ENCODE measurements at regions not wholly inside any gene's neighbourhood (a gene's known extent, or its start where the extent isn't known, plus 50 kb on each side); places are given as distances from the start of the nearest gene placed in this dataset.

DNA sequence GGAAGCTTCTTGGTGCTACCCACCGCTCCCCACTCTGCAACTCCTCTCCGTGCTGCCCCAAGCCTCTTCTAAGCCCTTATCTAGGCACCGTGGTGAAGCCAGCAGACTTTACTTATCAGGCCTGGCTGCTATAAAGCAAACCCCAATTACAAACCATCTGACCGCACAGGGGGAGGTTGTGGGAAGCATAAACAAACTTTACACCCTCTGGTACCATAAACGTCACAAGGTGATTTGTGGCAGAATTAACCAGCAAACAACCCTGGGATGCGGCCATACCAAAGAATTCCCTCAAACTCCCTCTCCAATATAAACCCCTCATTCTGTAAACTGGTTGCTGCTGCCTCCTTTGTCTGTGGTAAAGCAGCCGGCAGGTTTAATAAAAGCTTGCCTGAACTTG is 55.2 kb downstream of the MAGEC2 start:
- TF ChIP-seq, protein P1, sequence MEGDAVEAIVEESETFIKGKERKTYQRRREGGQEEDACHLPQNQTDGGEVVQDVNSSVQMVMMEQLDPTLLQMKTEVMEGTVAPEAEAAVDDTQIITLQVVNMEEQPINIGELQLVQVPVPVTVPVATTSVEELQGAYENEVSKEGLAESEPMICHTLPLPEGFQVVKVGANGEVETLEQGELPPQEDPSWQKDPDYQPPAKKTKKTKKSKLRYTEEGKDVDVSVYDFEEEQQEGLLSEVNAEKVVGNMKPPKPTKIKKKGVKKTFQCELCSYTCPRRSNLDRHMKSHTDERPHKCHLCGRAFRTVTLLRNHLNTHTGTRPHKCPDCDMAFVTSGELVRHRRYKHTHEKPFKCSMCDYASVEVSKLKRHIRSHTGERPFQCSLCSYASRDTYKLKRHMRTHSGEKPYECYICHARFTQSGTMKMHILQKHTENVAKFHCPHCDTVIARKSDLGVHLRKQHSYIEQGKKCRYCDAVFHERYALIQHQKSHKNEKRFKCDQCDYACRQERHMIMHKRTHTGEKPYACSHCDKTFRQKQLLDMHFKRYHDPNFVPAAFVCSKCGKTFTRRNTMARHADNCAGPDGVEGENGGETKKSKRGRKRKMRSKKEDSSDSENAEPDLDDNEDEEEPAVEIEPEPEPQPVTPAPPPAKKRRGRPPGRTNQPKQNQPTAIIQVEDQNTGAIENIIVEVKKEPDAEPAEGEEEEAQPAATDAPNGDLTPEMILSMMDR (IDR thresholded peaks at IDR 0.05), result no peak
- H3K4me3 ChIP-seq, result no peak overlapping the region
- H3K36me3 ChIP-seq, result no peaks in the 10 kb centered on the region
- H3K9me3 ChIP-seq, result no peaks in the 10 kb centered on the region
- no peak overlapping the region for H3K27ac ChIP-seq
- DNase-seq (ENCODE audit: low spot score), result no peak
- no peaks in the 10 kb centered on the region for H3K4me1 ChIP-seq
- no peaks in the 10 kb centered on the region for H3K27me3 ChIP-seq

DNA sequence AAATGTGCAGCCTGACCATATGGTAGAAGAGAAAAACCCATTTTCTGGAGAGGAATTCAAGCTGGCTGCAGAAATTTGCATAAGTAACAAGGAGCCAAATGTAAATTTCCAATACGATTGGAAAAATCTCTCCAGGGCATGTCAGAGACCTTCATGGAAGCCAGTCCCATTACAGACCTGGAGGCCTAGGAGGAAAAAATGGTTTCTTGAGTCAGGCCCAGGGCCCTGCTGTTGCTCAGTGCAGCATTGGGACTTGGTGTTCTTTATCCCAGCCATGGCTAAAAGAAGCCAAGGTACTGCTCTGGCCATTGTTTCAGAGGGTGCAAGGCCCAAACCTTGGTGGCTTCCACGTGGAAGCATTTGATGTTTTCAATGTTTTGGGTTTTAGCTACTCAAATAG is 70.6 kb downstream of the MAGEC2 start:
- no peaks in the 10 kb centered on the region for H3K36me3 ChIP-seq
- H3K4me1 ChIP-seq, result no peaks in the 10 kb centered on the region
- no peaks in the 10 kb centered on the region for H3K27me3 ChIP-seq
- TF ChIP-seq, protein P1 (IDR thresholded peaks at IDR 0.05), result no peak
- H3K4me3 ChIP-seq, result no peak overlapping the region
- DNase-seq (ENCODE audit: low spot score), result no peak
- H3K9me3 ChIP-seq, result no peaks in the 10 kb centered on the region
- no peak overlapping the region for H3K27ac ChIP-seq

DNA sequence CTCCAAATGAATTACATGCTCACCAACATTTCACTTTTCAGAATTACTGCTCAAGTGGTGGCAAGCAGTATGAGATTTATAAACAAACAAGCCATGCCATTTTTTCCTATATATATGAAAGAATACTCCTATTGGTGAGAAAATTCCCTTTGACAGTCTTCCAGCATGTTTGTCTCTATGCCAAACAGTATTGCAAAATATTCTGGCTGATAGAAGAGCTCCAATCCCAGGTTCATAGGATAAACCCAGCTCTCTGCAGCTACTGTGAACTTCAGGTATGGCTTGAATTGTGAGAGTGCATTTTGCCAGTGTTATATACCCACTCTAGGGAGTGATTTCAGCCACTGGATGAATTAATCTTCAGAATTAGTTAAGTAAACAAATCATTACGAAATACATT is 108.8 kb downstream of the MAGEC2 start:
- no peaks in the 10 kb centered on the region for H3K36me3 ChIP-seq
- no peaks in the 10 kb centered on the region for H3K9me3 ChIP-seq
- no peak overlapping the region for H3K27ac ChIP-seq
- TF ChIP-seq, protein P1 (IDR thresholded peaks at IDR 0.05), result no peak
- H3K27me3 ChIP-seq, result no peaks in the 10 kb centered on the region
- DNase-seq (ENCODE audit: low spot score), result no peak
- H3K4me3 ChIP-seq, result no peak overlapping the region
- H3K4me1 ChIP-seq, result no peaks in the 10 kb centered on the region

DNA sequence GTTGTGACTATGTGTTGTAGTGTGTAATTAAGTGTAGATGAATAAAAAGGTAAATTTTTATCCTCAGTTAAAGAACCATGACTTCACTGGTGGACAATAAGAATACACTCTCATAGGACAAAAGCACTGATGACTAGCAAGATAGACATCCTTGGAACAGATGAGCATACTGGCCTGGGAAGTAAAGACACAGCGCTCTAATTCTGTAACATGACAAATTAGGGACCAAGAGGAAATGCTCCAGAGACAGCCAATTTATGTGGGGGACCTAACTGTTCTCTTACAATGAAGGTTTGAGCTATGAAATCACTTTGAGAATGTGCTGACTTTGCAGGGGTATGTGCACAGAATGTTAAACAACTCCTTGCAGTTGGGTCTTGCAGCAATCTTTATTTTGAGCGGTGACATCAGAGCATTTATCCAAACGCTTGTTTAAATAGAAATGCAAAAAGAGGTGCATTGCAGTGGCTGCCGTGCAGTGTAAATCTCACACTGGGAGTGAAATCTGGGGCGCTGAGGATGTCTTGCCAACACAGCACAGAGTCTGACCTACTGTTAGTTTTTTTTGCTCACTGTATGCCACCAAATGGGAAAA is 109.3 kb downstream of the MAGEC2 start:
- H3K9me3 ChIP-seq, result no peaks in the 10 kb centered on the region
- H3K36me3 ChIP-seq, result no peaks in the 10 kb centered on the region
- no peaks in the 10 kb centered on the region for H3K27me3 ChIP-seq
- no peak for DNase-seq (ENCODE audit: low spot score)
- no peak overlapping the region for H3K27ac ChIP-seq
- H3K4me3 ChIP-seq, result no peak overlapping the region
- TF ChIP-seq, protein P1 (IDR thresholded peaks at IDR 0.05), result no peak
- no peaks in the 10 kb centered on the region for H3K4me1 ChIP-seq

DNA sequence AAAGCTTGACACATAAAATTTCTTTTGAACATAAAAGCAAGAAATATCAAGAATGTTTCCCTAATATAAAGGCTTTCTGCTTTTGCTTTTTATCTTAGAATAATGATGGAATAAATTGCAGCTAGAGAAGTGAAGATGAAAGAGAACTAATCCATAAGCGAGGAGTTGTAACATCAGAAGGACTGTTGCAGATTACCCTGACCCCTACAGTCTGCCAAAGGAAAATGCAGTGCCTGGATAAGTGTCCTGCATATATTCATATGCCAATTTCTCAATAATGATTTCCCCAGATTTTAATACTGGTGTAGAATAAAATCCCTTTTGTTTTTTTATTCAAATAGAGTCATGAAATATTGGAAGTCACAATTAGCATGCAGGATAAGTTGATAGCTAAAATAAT is 115.9 kb downstream of the MAGEC2 start:
- Histone ChIP-seq H3K9me3 (no peaks in the 10 kb centered on the region), H3K4me3 (no peak overlapping the region), H3K4me1 (no peaks in the 10 kb centered on the region), H3K27ac (no peak overlapping the region), H3K36me3 (no peaks in the 10 kb centered on the region), H3K27me3 (no peaks in the 10 kb centered on the region)
- TF ChIP-seq, protein P1 (IDR thresholded peaks at IDR 0.05), result peak in 1 of 2 donors; percentile 34
- no peak for DNase-seq (ENCODE audit: low spot score)

DNA sequence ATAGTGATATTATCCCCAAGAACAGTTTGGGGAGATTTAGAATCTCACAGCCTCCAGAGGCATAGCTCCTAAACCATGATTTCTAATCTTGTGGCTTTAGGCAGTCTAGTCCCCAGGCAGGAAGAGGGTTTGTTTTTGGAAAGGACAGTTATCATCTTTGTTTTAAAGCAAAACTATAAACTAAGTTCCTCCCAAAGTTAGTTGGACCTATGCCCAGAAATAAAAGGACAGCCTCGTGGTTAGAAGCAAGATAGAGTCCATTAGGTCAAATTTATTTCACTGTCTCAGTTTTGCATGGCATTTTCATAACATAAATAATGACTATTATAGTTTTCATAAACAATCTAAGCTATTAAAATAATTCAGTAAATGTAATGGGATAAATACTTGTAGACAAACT is 120.5 kb downstream of the MAGEC2 start:
- Histone ChIP-seq H3K4me1 (no peaks in the 10 kb centered on the region), H3K9me3 (no peaks in the 10 kb centered on the region), H3K27me3 (no peaks in the 10 kb centered on the region), H3K36me3 (no peaks in the 10 kb centered on the region), H3K27ac (no peak overlapping the region), H3K4me3 (no peak overlapping the region)
- no peak for DNase-seq (ENCODE audit: low spot score)
- TF ChIP-seq, protein P1 (IDR thresholded peaks at IDR 0.05), result no peak

Measured in right atrium auricular region (tissue), 2 donors.